HG03159 (cell line): ENCODE measurements at regions not wholly inside any gene's neighbourhood (a gene's known extent, or its start where the extent isn't known, plus 50 kb on each side); places are given as distances from the start of the nearest gene placed in this dataset.

ENCODE experiments used
- ATAC-seq: cut with Tn5 transposase; IDR thresholded peaks from one replicate; pipeline ENCODE4 v1.9.1; 2021; ENCODE audit warnings: mild to moderate bottlenecking, moderate library complexity; ENCODE audit not compliant: unreplicated experiment

DNA sequence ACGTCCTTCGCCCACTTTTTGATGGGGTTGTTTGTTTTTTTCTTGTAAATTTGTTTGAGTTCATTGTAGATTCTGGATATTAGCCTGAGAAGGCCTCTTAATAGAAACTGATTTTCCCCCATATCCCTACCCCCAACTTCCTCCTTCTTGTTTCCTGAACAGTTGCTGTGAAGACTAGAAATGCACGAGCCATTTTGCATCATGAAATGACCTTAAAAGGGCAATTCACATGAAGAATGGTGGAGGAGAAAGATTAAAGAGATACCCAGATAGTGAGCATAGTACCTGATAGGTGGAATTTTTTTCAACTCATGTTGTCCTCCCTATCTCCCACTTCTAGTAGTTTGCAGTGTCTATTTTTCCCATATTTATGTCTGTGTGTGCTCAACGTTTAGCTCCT, 55.2 kb upstream of the KCNH8 start:
- ATAC-seq = no peak

DNA sequence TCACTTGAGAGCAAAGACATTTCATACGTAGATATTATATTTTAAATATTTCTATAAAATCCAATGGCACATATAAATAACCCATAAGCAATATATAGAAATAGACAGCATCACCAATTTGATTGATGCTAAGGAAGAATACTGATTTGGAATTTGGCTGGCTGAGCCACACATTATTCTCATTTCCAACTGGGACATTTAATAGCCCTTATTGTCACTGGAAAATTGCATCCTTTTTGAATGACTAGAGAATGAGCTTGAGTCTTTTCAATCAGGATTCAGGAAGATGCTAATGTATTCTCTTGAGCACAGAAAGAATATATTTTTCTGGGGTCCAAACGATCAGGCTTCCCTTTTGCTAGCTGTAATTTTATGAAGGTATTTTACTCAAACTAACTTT, 70.9 kb upstream of the KCNH8 start:
- ATAC-seq = no peak

DNA sequence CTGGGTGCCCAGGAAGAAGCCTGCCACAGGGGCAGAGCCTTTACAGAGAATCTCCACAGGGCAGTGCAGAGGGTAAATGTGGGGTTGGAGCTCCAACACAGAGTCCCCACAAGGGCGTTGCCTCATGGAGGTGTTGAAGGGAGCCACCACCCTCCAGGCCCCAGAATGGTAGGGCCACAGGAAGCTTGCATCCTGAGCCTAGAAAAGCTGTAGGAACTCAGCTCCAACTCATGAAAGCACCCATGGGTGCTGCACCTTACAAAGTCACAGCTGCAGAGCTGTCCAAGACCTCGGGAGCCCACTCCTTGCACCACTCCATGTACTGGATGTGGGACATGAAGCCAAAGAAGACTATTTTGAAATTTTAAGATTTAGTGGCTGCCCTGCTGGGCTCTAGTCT, 73.3 kb upstream of the KCNH8 start:
- ATAC-seq = no peak

DNA sequence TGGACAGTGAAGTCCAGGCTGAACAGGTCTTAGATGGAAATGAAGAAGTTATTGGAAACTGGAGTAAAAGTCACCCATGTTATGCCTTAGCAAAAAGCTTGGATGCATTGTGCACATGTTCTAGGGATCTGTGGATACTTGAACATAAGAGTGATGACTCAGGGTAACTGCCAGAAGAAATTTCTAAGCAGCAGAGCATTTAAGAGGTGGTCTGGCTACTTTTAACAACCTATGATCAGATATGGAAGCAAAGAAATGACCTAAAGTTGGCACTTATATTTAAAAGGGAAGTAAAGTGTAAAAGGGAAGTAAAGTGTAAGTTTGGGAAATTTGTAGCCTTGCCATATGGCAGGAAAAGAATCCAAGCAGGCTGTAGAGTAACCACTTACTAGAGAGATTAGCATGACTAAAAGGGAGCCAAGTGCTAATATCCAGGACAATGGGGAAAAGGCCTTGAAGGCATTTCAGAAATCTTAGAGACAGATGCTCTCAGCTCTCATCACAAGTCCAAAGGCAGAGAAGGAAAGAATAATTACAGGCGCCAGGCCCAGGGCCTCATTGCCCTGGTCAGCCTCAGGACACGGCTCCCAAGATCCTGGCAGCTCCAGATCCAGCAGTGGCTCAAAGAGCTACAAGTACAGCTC, 73.9 kb upstream of the KCNH8 start:
- no peak for ATAC-seq

DNA sequence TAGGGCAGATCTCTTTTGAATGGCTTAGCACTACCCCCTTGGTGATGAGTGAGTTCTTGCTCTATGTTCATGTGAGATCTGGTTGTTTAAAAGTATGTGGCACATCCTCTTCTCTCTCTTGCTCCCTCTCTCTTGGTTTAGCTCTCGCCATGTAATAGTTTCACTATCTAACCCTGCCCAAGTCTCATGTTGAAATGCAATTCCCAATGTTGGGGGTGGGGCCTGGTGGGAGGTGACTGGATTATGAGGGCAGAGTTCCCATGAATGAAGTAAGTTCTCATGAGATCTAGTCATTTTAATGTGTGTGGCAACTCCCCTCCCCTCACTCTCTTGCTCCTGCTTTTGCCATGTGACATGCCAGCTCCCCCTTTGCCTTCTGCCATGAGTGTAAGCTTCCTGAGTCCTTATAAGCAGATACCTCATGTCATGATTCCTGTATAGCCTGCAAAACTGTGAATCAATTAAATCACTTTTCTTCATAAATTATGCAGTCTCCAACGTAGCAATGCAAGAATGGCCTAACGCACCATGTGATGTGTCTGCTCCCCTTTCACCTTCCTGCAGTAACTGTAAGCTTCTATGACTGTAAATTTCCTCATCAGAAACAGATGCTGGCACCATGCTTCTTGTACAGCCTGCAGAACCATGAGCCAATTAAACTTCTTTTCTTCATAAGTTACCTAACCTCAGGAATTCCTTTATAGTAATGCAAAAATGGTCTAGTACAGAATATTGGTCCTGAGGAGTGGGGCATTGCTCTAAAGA, 74.8 kb upstream of the KCNH8 start:
- ATAC-seq = no peak

DNA sequence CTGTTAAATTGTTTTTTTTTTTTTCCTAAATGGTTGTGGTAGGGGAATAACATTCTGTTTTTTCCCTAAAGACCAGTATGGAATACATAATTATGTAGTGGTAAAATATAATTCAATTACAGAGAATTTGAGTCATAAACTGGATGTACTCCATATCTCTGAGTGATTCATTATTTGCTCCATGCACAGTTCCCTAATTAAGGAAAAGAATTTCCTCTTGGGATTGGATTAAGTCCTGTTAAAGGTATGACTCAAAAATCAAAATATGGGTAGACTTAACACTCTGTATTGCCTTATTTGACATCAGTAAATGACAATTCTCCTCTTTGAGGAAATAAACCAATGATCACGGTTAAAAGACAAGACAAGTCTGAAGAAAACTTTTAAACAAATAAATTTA, 78.0 kb upstream of the KCNH8 start:
- no peak for ATAC-seq

DNA sequence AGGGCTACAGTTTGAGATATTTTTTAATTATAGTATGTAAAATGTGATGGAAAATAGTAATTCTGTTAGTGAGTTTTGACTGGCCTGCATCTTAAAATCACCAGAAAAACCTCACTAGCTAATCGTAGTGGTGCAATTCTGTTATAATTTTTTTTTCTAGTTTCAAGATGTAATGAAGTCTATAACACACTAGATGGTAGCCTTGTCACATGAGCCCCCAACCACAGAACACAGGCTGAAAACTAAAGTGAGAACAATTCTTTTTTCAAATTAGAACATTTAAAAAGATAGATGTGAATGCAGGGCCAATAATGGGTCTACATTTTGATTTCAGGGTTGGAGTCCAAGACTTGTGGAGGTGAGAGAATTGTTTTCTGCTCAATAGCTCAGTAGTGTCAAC, 83.3 kb upstream of the KCNH8 start:
- no peak for ATAC-seq

DNA sequence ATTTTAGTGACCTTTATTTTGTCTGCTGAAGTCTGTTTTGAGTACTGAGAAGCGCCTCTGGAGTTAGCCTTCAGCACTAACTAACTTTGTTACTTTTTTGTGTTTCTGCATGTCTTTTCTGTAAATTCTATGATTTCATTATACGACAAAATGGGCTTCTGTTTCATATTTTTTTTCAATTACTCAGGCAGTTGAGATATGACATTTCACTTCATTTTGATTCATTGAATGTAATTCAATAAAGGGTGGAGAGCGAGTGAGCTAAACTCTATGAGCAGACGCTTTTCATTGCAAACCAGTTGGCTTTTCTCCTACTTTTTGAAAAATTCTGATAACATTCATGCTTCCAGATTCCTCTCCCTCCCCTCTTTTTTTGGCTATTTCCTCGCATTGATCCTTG, 84.4 kb upstream of the KCNH8 start:
- ATAC-seq = no peak

DNA sequence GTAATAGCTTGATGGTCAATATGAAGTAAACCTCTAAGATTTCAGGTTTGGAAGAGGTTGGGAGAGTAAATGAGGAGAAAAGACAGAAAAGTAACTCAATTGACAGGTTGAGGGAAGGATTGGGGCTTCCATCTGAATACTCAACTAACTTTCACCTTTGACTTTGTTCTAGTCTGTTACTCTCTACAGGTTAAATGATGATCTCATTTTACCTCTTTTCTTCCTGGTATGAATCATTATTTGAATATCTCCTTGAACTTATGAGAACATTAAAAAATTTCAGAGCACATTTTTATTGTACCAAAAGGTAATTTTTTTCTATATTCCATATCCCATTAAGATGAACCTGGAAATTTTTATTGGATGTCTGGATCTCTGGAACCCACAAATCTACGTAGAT, 87.9 kb upstream of the KCNH8 start:
- no peak for ATAC-seq

DNA sequence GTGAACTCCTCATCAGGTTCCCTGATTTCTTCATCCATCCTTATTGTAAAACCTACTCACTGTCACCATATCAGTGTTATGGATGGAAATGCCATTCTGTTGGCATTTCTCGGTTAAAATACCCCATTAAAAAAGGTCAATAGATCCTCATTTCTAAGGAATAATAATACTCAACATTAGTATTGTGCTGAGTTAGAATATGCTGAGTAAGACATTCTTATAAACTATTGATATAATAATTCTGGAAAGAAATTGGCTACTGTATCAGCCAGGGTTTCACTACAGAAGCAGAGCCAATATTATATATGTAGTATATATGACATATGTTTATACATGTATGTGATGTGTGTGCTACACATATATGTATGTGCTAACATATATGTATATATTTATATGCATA, 95.4 kb upstream of the KCNH8 start:
- ATAC-seq = no peak

DNA sequence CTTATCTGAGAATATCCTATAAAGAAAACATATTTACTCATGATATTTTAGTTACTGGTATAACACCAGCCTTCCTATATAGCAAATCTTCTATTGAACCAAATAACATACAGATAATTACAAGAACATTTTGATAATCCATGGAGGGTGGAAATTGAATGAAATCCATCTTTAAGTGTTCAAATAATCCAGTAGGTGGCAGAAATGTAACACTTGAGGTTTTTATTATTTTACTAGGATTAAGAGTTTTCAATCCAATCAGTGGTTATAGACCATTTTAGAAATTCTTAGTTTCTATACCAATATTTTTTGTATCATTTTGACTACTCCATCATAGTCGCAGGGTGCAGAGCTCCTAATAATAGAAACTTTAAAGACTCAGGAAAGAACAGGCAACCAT, 101.9 kb upstream of the KCNH8 start:
- no peak for ATAC-seq

DNA sequence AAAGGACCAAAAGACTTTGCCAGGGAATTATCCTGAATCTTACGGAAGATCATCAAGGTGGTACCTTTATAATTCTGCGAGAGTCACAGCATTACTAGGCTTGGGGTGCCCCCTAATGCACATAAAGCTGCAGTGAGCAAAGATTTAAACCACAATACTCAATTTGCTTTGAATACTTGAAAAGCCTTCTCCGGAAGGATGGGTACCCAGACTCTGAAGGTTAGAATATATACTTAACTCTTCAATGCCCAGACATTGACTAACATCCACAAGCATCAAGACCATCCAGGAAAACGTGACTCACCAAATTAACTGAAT, 117.8 kb upstream of the KCNH8 start:
- no peak for ATAC-seq

DNA sequence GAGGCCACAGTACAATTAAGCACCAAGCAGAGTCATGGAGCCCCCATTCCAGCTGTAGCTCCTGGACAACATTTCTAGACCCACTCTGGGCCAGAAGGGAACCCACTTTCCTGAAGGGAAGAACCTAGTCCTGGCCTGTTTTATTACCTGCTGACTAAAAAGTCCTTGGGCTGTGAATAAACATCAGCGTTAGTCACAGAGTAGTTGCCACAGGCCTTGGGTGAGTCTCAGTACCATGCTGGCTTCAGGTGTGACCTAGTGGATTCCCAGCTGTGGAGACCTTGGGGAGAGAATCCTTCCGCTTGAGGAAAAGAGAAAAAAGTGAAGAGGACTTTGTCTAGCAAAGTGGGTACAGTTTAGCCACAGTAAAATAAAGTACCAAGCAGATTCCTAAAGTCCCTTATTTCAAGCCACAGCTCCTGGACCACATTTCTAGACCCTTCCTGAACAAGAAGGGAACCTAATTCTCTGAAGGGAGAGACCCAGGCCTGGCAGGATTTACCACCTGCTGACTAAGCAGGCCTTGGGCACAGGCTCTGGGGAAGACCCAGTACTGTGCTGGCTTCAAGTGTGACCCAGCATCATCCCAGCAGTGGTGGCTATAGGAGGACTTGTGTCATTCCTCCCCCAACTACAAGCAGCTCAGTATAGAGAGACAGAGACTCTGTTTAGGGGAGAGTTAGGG, 118.3 kb upstream of the KCNH8 start:
- no peak for ATAC-seq

DNA sequence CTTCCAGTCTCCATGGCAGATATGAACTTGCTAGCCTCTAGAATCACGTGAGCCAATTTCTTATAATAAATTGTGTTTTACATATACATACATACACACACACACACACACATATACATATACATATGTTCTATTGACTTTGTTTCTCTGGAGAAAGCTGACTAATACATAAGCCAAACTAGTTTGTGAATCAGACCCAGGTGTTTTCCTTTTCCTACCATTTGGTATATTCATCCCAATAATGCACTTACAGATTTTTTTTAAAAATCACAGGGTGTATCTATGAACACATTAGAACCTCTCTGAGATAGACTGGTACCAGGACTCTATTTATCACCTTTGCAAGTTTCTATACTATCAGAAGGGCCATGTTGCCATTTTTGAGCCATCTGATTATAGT, 122.9 kb upstream of the KCNH8 start:
- ATAC-seq = no peak

DNA sequence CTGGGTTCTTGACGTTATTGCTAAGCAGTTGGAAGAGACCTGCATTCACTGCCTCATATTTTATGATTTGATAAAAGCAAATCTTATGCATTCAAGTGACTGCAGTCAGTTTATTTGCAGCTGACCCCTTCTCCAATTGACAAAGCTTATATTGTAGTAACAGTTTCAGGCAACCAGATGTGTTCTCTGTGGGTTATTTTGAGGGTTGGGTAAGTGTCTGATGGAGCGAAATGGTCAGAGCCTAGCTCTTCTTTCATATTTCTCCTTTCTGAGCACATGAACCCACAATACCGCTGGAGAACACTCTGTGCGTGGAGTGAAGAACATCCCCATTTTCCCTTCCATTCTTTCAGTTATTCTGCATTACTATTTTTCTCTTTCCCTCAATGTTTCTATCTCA, 125.8 kb upstream of the KCNH8 start:
- ATAC-seq = no peak

DNA sequence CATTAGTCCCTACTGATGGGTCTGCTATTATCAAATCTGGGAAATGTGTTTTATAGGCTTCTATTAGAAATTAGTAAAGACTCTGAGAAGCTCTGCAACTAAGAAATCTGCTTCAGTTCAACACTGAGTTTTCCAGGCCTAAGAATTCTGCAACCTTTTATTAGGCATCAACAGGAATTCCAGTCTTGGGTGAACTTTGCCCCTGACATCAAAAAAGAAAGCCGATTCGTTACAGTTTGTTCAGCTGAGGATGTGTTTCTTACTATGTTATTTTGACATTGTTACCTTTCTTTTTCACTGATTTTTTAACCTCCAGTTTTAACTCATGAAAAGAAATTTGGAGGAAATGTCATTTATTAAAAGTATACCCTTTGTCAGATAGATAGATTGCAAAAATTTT, 131.5 kb upstream of the KCNH8 start:
- no peak for ATAC-seq

DNA sequence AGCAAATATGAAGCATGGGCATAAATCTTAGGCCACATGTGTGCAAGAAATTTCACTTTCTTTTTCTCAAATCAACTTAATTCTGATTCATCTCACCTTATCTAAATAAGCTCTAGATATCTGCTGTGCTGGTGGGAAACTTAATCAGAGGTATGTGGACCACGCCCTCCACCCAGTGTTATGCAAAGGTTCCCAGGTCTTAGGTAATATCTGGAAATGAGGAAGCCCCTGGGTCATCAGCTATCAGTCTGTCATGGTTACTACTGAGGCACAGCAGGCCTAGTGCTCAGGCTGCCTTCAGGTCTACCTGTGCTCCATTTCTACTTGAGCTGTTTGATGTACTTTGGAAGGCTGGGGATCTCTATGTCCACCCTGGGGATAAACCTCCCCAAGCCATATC, 134.4 kb upstream of the KCNH8 start:
- no peak for ATAC-seq

DNA sequence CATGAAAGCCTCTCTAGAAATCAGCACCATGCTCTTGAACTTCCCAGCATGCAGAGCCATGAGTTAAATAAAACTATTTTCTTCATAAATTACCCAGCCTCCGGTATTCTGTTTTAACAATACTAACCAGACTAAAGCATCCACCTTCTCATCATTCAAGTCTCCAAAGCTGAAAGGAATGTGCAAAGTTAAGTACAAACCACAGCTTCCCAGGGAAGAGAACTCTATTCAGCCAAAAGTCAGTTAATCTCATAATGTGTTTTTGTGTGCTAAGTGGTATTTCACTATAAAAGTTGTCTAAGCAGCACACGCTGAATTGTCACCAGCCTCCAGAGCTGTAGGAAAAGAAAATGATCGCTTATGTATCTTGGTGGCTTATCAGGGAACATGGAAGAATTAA, 135.5 kb upstream of the KCNH8 start:
- no peak for ATAC-seq

DNA sequence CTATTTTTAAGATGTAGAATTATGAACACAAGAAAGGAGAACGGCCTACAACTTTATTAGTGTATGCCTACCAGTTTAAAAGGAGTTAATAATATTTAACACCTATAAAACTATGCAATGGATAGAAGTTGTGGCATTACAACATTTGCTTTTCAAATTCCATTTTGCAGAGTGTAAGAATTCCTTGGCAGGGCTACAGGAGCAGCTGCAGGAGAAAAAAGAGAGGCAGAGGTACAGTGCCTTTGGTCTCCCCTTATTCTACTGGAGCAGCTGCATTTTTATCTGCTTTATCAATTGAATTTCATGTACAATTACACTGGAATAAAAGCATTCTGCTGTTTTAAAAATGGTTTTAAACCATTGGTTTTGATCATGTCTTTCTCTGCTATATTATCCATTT, 145.7 kb upstream of the KCNH8 start:
- ATAC-seq = no peak

DNA sequence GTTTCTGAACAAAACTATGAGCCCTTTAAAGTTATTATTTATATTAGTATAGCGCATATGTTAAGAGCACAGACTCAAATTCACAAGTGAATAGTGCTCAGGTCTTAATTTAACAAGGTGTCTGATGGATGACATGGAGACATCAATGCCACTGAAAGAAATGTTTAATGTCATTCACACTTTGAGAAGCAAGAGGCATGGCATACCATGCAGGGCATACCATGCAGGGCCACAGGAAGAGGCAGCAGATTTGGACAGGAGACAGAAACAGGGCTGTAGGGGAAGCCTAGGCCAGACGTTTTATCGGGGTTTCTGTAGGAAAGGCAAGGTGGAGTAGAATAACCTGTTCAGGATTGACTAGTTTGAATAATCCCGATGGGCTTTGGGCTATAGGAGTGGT, 150.2 kb upstream of the KCNH8 start:
- no peak for ATAC-seq

DNA sequence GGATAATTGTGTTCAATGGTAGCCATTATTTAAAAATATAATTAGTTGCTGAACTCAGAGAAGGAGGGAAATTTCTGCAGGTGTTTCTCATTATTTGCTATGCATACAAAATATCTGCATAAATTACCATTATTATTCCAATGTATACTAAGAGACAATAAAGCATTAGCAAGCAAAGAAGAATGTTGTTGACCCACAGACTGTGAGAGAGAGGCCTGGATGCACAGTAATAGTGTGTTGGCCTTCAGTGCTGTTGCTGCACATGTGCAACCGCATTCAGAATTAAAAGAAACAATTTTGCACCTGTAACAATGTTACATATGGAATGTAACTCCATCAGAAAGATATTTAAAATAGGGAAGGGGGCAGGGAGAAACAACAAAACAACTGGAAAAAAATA, 155.6 kb upstream of the KCNH8 start:
- no peak for ATAC-seq

DNA sequence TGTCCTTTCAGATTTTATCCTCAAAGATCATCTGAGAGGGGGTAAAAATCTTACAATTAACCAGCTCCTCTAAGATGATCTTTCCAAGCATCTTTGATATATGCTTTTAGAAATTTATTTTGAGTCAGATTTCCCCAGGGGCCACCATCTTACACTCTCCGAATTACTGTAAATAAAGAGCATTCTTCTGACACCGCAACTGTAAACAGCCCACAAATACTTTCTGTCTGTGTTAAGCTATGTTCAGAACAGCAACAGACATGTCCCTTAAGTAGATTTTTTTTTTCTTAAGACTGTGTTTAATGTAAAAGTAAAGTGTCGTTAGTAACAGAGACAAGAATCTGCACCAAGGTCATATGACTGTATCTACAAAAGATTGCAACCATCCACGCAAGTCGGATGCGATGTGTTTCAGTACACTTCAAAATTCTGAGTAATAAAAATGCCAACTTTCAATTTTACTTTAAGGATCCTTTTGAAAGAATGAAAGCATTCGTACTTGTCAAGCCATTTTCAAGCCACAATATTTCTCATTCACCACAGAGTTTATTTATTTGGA, 159.0 kb upstream of the KCNH8 start:
- no peak for ATAC-seq
